MM.1S (cell line): ENCODE measurements at regions not wholly inside any gene's neighbourhood (a gene's known extent, or its start where the extent isn't known, plus 50 kb on each side); places are given as distances from the start of the nearest gene placed in this dataset.

Source experiments
- DNase-seq: peaks from one replicate; pipeline ENCODE4 v3.0.0-alpha.2; 2015
- H2AFZ ChIP-seq: fragments of 300-600 bp; sonication (generic); 2 replicates; pipeline ENCODE4 v1.6.0; 2016; ENCODE audit warnings: antibody characterized with exemption, low read length
- H3F3A ChIP-seq: fragments of 300-600 bp; sonication (generic); 2 replicates; pipeline ENCODE4 v1.6.1; 2016; ENCODE audit warnings: mild to moderate bottlenecking, antibody characterized with exemption, low read length, moderate library complexity, mixed read lengths; ENCODE audit not compliant: insufficient read depth
- H3K27ac ChIP-seq: fragments of 300-600 bp; sonication (generic); 2 replicates; pipeline ENCODE4 v1.5.1; 2016; ENCODE audit warnings: mild to moderate bottlenecking, low read length
- H3K27me3 ChIP-seq: fragments of 300-600 bp; sonication (generic); replicated peaks from 2 replicates; pipeline ENCODE4 v1.6.0; 2016; ENCODE audit warnings: low read length; ENCODE audit not compliant: insufficient read depth
- H3K36me3 ChIP-seq: fragments of 300-600 bp; sonication (generic); replicated peaks from 2 replicates; pipeline ENCODE4 v1.6.1; 2016; ENCODE audit warnings: mild to moderate bottlenecking, low read length, mixed read lengths; ENCODE audit not compliant: insufficient read depth
- H3K4me1 ChIP-seq: fragments of 300-600 bp; sonication (generic); 2 replicates; pipeline ENCODE4 v1.6.1; 2016; ENCODE audit warnings: low read length, mixed read lengths
- H3K4me2 ChIP-seq: fragments of 300-600 bp; sonication (generic); 2 replicates; pipeline ENCODE4 v1.6.0; 2016; ENCODE audit warnings: low read depth, low read length
- H3K4me3 ChIP-seq: fragments of 300-600 bp; sonication (generic); 2 replicates; pipeline ENCODE4 v1.5.1; 2016; ENCODE audit warnings: low read length, mixed read lengths
- H3K79me2 ChIP-seq: fragments of 300-600 bp; sonication (generic); 2 replicates; pipeline ENCODE4 v1.6.1; 2016; ENCODE audit warnings: mixed run types, low read length, mixed read lengths
- H3K9ac ChIP-seq: fragments of 300-600 bp; sonication (generic); 2 replicates; pipeline ENCODE4 v1.6.1; 2016; ENCODE audit warnings: low read length, mixed read lengths
- H3K9me2 ChIP-seq: fragments of 300-600 bp; sonication (generic); replicated peaks from 2 replicates; pipeline ENCODE4 v1.6.1; 2016; ENCODE audit warnings: mild to moderate bottlenecking, low read length, mixed read lengths; ENCODE audit not compliant: insufficient read depth
- H3K9me3 ChIP-seq: fragments of 300-600 bp; sonication (generic); replicated peaks from 2 replicates; pipeline ENCODE4 v1.6.1; 2016; ENCODE audit warnings: mild to moderate bottlenecking, low read length, mixed read lengths; ENCODE audit not compliant: insufficient read depth
- H4K20me1 ChIP-seq: fragments of 300-600 bp; sonication (generic); 2 replicates; pipeline ENCODE4 v1.6.1; 2016; ENCODE audit warnings: mild to moderate bottlenecking, low read length, moderate library complexity, mixed read lengths; ENCODE audit not compliant: insufficient read depth
- CTCF ChIP-seq: fragments of 300-600 bp; sonication (generic); IDR thresholded peaks from 2 replicates; pipeline ENCODE4 v1.5.1; 2016; ENCODE audit warnings: antibody characterized with exemption, low read length, mixed read lengths
- EZH2 ChIP-seq: fragments of 300-600 bp; sonication (generic); optimal IDR thresholded peaks from 2 replicates; pipeline ENCODE3; 2017; ENCODE audit warnings: low read depth, mild to moderate bottlenecking, antibody characterized with exemption, low read length, mixed read lengths
- EZH2phosphoT487 ChIP-seq: fragments of 300-600 bp; sonication (generic); IDR thresholded peaks from 2 replicates; pipeline ENCODE4 v1.6.1; 2018; ENCODE audit warnings: antibody characterized with exemption, low read length

DNA sequence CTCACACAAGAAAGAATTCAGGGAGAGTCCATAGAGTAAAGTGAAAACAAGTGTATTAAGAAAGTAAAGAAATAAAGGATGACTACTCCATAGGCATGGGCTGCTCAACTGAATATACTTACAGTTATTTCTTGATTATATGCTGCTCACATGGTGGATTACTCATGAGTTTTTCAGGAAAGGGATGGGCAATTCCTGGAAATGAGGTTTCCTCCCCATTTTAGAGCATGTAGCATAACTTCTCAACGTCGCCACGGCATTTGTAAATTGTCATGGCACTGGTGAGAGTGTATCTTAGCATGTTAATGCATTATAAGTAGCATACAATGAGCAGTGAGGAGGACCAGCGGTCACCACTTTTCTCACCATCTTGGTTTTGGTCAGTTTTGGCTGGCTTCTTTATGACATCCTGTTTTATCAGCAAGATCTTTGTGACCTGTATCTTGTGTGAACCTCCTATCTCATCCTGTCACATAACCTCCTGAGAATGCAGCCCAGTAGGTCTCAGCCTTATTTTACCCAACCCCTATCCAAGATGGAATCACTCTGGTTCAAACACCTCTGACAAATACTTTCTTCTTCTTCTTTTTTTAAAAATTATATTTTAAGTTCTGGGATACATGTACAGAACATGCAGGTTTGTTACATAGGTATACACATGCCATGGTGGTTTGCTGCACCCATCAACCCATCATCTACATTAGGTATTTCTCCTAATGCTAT is 849.7 kb downstream of the TBL1XR1 start:
- H4K20me1 ChIP-seq, result no peaks in the 10 kb centered on the region

DNA sequence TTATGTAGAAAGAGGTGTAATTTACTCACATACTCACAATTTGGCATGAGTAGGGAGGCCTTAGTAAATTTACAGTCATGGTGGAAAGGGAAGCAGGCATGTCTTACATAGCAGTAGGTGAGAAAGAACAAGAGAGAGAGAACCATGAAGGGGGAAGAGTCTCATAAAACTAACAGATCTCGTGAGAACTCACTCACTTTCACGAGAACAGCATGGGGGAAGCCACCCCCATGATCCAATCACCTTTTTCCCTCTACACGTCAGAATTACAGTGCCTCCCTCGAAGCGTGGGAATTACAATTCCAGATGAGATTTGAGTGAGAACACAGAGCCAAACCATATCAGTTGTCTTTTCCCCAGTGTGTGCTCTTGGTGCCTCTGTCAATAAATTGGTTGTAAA is 855.3 kb downstream of the TBL1XR1 start:
- no peak for DNase-seq
- no peaks in the 10 kb centered on the region for H3K4me1 ChIP-seq
- no peak overlapping the region for H3K4me2 ChIP-seq
- no peaks in the 10 kb centered on the region; the same call in 1 of the 2 replicates for H3K9me2 ChIP-seq
- H4K20me1 ChIP-seq, result no peaks in the 10 kb centered on the region
- no peaks in the 10 kb centered on the region for H3K36me3 ChIP-seq
- H3F3A ChIP-seq, result no peaks in the 10 kb centered on the region
- no peak overlapping the region for H2AFZ ChIP-seq
- no peaks in the 10 kb centered on the region for H3K9me3 ChIP-seq
- no peaks in the 10 kb centered on the region for H3K27me3 ChIP-seq
- no peak overlapping the region for H3K9ac ChIP-seq
- H3K4me3 ChIP-seq, result no peak overlapping the region
- TF ChIP-seq EZH2, result no peak
- no peak for TF ChIP-seq CTCF
- no peak for TF ChIP-seq EZH2phosphoT487
- H3K79me2 ChIP-seq, result no peaks in the 10 kb centered on the region
- H3K27ac ChIP-seq, result no peak overlapping the region

More for the DNA sequence above, 849.7 kb downstream of the TBL1XR1 start:
- no peaks in the 10 kb centered on the region for H3K4me1 ChIP-seq
- H2AFZ ChIP-seq, result no peak overlapping the region
- no peaks in the 10 kb centered on the region for H3F3A ChIP-seq
- H3K36me3 ChIP-seq, result no peaks in the 10 kb centered on the region
- no peaks in the 10 kb centered on the region for H3K9me3 ChIP-seq
- H3K9me2 ChIP-seq, result no peaks in the 10 kb centered on the region; the same call in 1 of the 2 replicates
- TF ChIP-seq EZH2phosphoT487 (no peak), CTCF (no peak), EZH2 (no peak)
- H3K4me2 ChIP-seq, result no peak overlapping the region
- DNase-seq, result no peak
- no peaks in the 10 kb centered on the region for H3K79me2 ChIP-seq
- no peak overlapping the region for H3K9ac ChIP-seq
- no peaks in the 10 kb centered on the region for H3K27me3 ChIP-seq
- no peak overlapping the region for H3K27ac ChIP-seq
- no peak overlapping the region for H3K4me3 ChIP-seq

GRCh38 chr3:176328666-176329065 is 868.6 kb downstream of the TBL1XR1 start:
- Histone ChIP-seq H3K9me2 (no peaks in the 10 kb centered on the region), H3K4me2 (no peak overlapping the region), H3K79me2 (no peaks in the 10 kb centered on the region), H3F3A (no peaks in the 10 kb centered on the region), H3K36me3 (no peaks in the 10 kb centered on the region), H3K9me3 (no peaks in the 10 kb centered on the region), H4K20me1 (no peaks in the 10 kb centered on the region), H2AFZ (no peak overlapping the region), H3K4me3 (no peak overlapping the region), H3K9ac (no peak overlapping the region), H3K27ac (no peak overlapping the region), H3K4me1 (no peaks in the 10 kb centered on the region), H3K27me3 (no peaks in the 10 kb centered on the region)
- DNase-seq, result no peak
- no peak for TF ChIP-seq CTCF
